HepG2 (cell line): ENCODE measurements at regions not wholly inside any gene's neighbourhood (a gene's known extent, or its start where the extent isn't known, plus 50 kb on each side); places are given as distances from the start of the nearest gene placed in this dataset.
A peak's percentile ranks its signal among the peaks of the same experiment; 100 is the strongest.

Experiments
- AGO1 ChIP-seq: fragments of 200-400 bp; formaldehyde crosslinking; IDR thresholded peaks from 2 replicates; pipeline ENCODE4 v1.6.1; 2017; ENCODE audit warnings: mild to moderate bottlenecking, low read depth, low read length, moderate library complexity; ENCODE audit not compliant: poor library complexity, severe bottlenecking
- AHR ChIP-seq: IDR thresholded peaks from 2 replicates; pipeline ENCODE4 v1.6.1; 2018; ENCODE audit warnings: missing genetic modification reagents, missing compliant biosample characterization
- ELF3 ChIP-seq: IDR thresholded peaks from 2 replicates; pipeline ENCODE4 v1.6.1; 2016; ENCODE audit warnings: missing genetic modification reagents, missing compliant biosample characterization
- FOXK2 ChIP-seq: fragments of 450-650 bp; IDR thresholded peaks from 2 replicates; pipeline ENCODE4 v1.6.1; 2016
- GATAD1 ChIP-seq: IDR thresholded peaks from 2 replicates; pipeline ENCODE4 v1.6.1; 2016; ENCODE audit warnings: missing genetic modification reagents, missing compliant biosample characterization
- HNF4A ChIP-seq: sonication (generic); formaldehyde crosslinking; IDR thresholded peaks from 2 replicates; pipeline ENCODE4 v1.4.0; 2020; ENCODE audit warnings: missing genetic modification reagents
- JUNB ChIP-seq: sonication (generic); formaldehyde crosslinking; IDR thresholded peaks from 2 replicates; pipeline ENCODE4 v1.8.0; 2022; ENCODE audit warnings: missing genetic modification reagents, mild to moderate bottlenecking, borderline replicate concordance
- MED1 ChIP-seq: sonication (generic); formaldehyde crosslinking; IDR thresholded peaks from 2 replicates; pipeline ENCODE4 v1.4.0; 2020; ENCODE audit warnings: missing genetic modification reagents
- NBN ChIP-seq: fragments of 450-650 bp; conservative IDR thresholded peaks from 2 replicates; pipeline ENCODE4 v1.6.1; 2017
- NR1H2 ChIP-seq: sonication (generic); formaldehyde crosslinking; IDR thresholded peaks from 2 replicates; pipeline ENCODE4 v1.8.1; 2022; ENCODE audit warnings: low read depth, missing genetic modification reagents, borderline replicate concordance
- ONECUT2 ChIP-seq: sonication (generic); formaldehyde crosslinking; IDR thresholded peaks from 2 replicates; pipeline ENCODE4 v1.4.0; 2020; ENCODE audit warnings: missing genetic modification reagents
- PITX1 ChIP-seq: sonication (generic); formaldehyde crosslinking; IDR thresholded peaks from 2 replicates; pipeline ENCODE4 v1.5.1; 2020; ENCODE audit warnings: mild to moderate bottlenecking, missing genetic modification reagents
- POLR2AphosphoS2 ChIP-seq: IDR thresholded peaks from 2 replicates; pipeline ENCODE4 v1.6.1; 2011; ENCODE audit warnings: low read depth, low read length, improper control_type of control experiment
- RBM39 ChIP-seq: fragments of 200-400 bp; formaldehyde crosslinking; IDR thresholded peaks from one replicate; pipeline ENCODE4 v1.6.1; 2018; ENCODE audit warnings: antibody characterized with exemption, mild to moderate bottlenecking, low read depth, low read length; ENCODE audit not compliant: poor library complexity, severe bottlenecking
- RELA ChIP-seq: sonication (generic); formaldehyde crosslinking; IDR thresholded peaks from 2 replicates; pipeline ENCODE4 v1.4.0; 2020; ENCODE audit warnings: missing genetic modification reagents
- XRCC5 ChIP-seq: fragments of 200-400 bp; formaldehyde crosslinking; optimal IDR thresholded peaks from 2 replicates; pipeline ENCODE3; 2017; ENCODE audit warnings: mild to moderate bottlenecking, low read length
- ZNF776 ChIP-seq: sonication (generic); formaldehyde crosslinking; IDR thresholded peaks from 2 replicates; pipeline ENCODE4 v1.4.0; 2020; ENCODE audit warnings: mild to moderate bottlenecking, missing genetic modification reagents
- ZSCAN29 ChIP-seq: sonication (generic); formaldehyde crosslinking; conservative IDR thresholded peaks from 2 replicates; pipeline ENCODE4 v1.4.0; 2020; ENCODE audit warnings: mild to moderate bottlenecking, missing genetic modification reagents
- TF ChIP-seq, protein P1 (sequence below): sonication (generic); formaldehyde crosslinking; conservative IDR thresholded peaks from 2 replicates; pipeline ENCODE4 v1.8.0; 2022; ENCODE audit warnings: missing genetic modification reagents
- TF ChIP-seq, protein P2 (sequence below): sonication (generic); formaldehyde crosslinking; IDR thresholded peaks from 2 replicates; pipeline ENCODE4 v1.5.1; 2020; ENCODE audit warnings: mild to moderate bottlenecking, missing genetic modification reagents, borderline replicate concordance
- TF ChIP-seq, protein P3 (sequence below): sonication (generic); formaldehyde crosslinking; IDR thresholded peaks from 2 replicates; pipeline ENCODE4 v1.4.0; 2020; ENCODE audit warnings: mild to moderate bottlenecking, missing genetic modification reagents
- TF ChIP-seq, protein P4 (sequence below): sonication (generic); formaldehyde crosslinking; IDR thresholded peaks from 2 replicates; pipeline ENCODE4 v1.4.0; 2020; ENCODE audit warnings: missing genetic modification reagents
- TF ChIP-seq, protein P5 (sequence below): sonication (generic); formaldehyde crosslinking; IDR thresholded peaks from 2 replicates; pipeline ENCODE4 v1.8.1; 2023; ENCODE audit warnings: mild to moderate bottlenecking, missing genetic modification reagents
- TF ChIP-seq, protein P6 (sequence below): sonication (generic); formaldehyde crosslinking; IDR thresholded peaks from 2 replicates; pipeline ENCODE4 v1.4.0; 2020; ENCODE audit warnings: mild to moderate bottlenecking, missing genetic modification reagents

DNA sequence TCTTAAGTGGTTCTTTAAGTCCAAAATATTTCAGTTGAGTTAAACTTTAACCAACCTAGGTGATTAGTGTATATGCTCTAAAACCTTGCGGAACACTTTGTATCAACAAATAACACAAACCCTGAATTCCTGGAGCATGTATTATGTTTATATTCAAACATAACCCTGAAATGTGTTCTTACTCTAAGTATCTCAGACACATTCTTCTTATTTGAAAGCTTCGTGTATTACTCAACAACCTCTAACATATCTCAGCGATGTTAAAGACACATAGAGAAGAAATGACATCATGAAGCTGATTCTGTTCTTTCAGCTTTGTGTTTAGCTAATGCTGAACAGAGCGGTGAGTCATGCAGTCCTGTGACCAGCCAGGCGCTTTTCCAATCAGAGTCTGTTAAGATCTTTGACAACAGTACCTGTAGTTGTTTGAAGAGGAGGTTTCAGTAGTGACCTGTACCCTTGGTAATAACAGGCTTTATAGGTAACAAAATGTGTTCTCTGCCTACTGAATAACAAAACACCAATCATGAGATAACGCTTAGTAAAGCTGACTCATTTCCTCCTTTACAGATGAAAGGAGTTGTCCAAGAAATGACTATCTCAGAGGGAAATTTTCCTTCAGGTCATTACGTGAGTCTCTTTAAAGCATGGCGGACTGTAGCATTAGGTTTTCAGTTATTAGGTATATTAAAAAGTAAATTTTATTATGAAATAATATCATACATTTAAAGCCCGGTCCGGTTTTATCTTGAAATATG lies 67.3 kb upstream of the KLF6 start (continued):
- TF ChIP-seq, protein P1, sequence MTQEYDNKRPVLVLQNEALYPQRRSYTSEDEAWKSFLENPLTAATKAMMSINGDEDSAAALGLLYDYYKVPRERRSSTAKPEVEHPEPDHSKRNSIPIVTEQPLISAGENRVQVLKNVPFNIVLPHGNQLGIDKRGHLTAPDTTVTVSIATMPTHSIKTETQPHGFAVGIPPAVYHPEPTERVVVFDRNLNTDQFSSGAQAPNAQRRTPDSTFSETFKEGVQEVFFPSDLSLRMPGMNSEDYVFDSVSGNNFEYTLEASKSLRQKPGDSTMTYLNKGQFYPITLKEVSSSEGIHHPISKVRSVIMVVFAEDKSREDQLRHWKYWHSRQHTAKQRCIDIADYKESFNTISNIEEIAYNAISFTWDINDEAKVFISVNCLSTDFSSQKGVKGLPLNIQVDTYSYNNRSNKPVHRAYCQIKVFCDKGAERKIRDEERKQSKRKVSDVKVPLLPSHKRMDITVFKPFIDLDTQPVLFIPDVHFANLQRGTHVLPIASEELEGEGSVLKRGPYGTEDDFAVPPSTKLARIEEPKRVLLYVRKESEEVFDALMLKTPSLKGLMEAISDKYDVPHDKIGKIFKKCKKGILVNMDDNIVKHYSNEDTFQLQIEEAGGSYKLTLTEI (CRISPR knock-in tag) = no peak
- TF ChIP-seq FOXK2 = no peak
- TF ChIP-seq POLR2AphosphoS2 = no peak
- TF ChIP-seq NBN = no peak
- TF ChIP-seq RELA (CRISPR knock-in tag) = no peak
- TF ChIP-seq PITX1 (CRISPR knock-in tag) = no peak
- no peak for TF ChIP-seq ZNF776 (CRISPR knock-in tag)
- 0 out of 2 replicates have a peak, but pooled peaks have one; percentile 5 for TF ChIP-seq HNF4A (CRISPR knock-in tag)
- peak; percentile 95; the same call in 1 of the 2 replicates for TF ChIP-seq JUNB (CRISPR knock-in tag)
- TF ChIP-seq, protein P2, sequence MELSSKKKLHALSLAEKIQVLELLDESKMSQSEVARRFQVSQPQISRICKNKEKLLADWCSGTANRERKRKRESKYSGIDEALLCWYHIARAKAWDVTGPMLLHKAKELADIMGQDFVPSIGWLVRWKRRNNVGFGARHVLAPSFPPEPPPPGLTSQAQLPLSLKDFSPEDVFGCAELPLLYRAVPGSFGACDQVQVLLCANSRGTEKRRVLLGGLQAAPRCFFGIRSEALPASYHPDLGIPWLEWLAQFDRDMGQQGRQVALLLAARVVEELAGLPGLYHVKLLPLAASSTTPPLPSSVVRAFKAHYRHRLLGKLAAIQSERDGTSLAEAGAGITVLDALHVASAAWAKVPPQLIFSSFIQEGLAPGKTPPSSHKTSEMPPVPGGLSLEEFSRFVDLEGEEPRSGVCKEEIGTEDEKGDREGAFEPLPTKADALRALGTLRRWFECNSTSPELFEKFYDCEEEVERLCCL (CRISPR knock-in tag) = no peak
- no peak for TF ChIP-seq ZSCAN29 (CRISPR knock-in tag)
- TF ChIP-seq AGO1 = no peak
- TF ChIP-seq NR1H2 (CRISPR knock-in tag) = no peak
- TF ChIP-seq, protein P3, sequence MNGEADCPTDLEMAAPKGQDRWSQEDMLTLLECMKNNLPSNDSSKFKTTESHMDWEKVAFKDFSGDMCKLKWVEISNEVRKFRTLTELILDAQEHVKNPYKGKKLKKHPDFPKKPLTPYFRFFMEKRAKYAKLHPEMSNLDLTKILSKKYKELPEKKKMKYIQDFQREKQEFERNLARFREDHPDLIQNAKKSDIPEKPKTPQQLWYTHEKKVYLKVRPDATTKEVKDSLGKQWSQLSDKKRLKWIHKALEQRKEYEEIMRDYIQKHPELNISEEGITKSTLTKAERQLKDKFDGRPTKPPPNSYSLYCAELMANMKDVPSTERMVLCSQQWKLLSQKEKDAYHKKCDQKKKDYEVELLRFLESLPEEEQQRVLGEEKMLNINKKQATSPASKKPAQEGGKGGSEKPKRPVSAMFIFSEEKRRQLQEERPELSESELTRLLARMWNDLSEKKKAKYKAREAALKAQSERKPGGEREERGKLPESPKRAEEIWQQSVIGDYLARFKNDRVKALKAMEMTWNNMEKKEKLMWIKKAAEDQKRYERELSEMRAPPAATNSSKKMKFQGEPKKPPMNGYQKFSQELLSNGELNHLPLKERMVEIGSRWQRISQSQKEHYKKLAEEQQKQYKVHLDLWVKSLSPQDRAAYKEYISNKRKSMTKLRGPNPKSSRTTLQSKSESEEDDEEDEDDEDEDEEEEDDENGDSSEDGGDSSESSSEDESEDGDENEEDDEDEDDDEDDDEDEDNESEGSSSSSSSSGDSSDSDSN (CRISPR knock-in tag) = no peak
- TF ChIP-seq ELF3 (CRISPR knock-in tag) = peak; percentile 93
- TF ChIP-seq GATAD1 = peak; percentile 65
- peak; percentile 96 for TF ChIP-seq MED1
- TF ChIP-seq ONECUT2 (CRISPR knock-in tag) = no peak
- no peak for TF ChIP-seq AHR (CRISPR knock-in tag)
- TF ChIP-seq, protein P4, sequence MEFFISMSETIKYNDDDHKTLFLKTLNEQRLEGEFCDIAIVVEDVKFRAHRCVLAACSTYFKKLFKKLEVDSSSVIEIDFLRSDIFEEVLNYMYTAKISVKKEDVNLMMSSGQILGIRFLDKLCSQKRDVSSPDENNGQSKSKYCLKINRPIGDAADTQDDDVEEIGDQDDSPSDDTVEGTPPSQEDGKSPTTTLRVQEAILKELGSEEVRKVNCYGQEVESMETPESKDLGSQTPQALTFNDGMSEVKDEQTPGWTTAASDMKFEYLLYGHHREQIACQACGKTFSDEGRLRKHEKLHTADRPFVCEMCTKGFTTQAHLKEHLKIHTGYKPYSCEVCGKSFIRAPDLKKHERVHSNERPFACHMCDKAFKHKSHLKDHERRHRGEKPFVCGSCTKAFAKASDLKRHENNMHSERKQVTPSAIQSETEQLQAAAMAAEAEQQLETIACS (CRISPR knock-in tag) = no peak
- no peak for TF ChIP-seq RBM39
- TF ChIP-seq, protein P5, sequence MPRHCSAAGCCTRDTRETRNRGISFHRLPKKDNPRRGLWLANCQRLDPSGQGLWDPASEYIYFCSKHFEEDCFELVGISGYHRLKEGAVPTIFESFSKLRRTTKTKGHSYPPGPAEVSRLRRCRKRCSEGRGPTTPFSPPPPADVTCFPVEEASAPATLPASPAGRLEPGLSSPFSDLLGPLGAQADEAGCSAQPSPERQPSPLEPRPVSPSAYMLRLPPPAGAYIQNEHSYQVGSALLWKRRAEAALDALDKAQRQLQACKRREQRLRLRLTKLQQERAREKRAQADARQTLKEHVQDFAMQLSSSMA (CRISPR knock-in tag) = no peak
- TF ChIP-seq, protein P6, sequence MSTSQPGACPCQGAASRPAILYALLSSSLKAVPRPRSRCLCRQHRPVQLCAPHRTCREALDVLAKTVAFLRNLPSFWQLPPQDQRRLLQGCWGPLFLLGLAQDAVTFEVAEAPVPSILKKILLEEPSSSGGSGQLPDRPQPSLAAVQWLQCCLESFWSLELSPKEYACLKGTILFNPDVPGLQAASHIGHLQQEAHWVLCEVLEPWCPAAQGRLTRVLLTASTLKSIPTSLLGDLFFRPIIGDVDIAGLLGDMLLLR (CRISPR knock-in tag) = no peak
- no peak for TF ChIP-seq XRCC5
